NCI-H1092 treated with DMSO at 0.1 percent for 48 hours (cell line): ENCODE measurements at regions not wholly inside any gene's neighbourhood (a gene's known extent, or its start where the extent isn't known, plus 50 kb on each side); places are given as distances from the start of the nearest gene placed in this dataset.
"Not testable (repeated sequence)": the region's sequence is repeated elsewhere in the genome, so short reads cannot be mapped to it uniquely, and the experiment has no call there.

ENCODE experiments used
- DNase-seq: peaks from one replicate; lab custom pipeline; 2025; lab: John Stamatoyannopoulos, UW

DNA sequence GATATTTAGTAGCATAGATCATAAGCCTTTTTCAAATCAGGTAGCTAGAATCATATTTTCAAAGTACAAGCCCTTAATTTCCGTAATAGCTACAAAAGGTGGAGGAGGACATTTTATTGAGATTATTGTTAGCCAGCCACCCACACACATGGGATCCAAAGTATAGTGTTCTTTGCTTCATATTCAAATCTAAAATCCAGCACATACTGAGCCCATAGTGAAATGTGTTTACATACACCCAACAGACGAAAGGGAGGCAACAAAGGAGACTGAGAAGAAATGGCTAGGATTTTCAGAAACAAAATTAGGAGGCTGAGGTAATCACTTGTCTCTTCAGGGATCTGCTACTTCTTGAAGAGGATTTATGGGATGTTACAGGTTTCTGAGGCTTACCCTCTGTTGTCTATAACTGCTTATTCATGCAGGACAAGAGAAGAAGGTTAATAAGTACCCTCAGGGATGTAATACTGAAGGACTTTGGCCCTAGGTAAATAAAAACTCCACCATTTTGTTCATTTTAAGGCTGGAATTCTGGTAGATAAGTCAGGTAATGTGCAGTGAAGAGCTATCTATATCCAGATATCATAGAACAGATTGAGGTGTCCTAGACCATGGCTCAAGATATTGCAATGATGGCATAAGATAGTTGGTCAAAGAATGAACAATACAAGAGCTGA, 182.1 kb downstream of the SPDYE17 start:
- DNase-seq = not testable (repeated sequence)

DNA sequence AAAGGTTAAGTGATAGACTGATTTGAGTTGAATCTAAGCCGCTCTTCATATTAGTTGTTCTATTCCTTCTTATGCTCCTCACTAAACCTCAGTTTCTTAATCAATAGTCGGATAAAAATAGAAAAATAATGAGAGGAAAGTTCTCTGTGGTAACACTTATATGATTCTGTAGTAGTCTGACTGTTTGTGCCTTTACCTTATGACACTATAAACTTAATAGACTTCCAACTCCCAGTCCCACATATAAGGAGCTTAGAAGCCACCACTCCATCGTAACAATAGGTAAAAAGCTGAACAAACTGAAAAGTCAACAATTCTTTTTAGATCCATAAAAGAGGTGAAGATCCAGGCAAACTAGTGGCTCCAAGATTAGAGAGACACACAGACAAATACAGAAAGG, 192.3 kb downstream of the SPDYE17 start:
- DNase-seq = not testable (repeated sequence)

DNA sequence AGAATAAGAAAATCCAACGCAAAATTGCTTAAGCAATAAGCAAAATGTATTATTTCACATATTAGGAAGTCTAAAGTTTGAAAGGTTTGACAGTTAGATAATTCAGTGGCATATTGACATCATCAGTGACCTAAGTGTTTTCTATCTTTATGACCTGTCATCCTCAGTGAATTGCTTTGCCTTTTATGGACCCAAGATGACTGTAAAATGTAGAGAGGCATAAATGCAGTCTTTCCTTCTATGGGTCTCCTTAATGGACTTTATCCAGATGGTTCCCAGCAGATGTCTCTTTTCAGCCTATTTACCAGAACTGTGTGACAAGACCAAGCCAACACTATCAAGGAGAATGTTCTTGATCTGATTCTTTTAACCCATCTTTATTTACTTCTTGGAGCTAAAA, 192.9 kb downstream of the SPDYE17 start:
- DNase-seq = not testable (repeated sequence)

DNA sequence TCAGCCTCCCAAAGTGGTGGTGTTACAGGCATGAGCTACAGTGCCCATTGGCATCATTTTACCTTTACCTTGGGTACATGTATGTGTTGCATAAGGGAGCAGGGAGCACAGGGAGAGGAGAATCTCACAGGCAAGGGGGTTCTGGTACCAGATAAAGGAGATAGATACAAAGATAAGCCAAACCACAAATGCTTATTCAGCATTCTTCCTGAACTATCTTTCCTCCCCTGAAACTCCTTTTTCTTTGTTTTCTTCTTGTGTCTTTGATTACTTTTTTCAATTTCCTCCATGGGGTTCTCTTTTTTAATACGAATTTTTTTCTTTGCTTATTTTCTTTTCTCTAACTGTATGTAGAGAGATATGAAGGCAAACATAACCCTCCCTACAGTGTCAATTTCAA, 193.8 kb downstream of the SPDYE17 start:
- not testable (repeated sequence) for DNase-seq

DNA sequence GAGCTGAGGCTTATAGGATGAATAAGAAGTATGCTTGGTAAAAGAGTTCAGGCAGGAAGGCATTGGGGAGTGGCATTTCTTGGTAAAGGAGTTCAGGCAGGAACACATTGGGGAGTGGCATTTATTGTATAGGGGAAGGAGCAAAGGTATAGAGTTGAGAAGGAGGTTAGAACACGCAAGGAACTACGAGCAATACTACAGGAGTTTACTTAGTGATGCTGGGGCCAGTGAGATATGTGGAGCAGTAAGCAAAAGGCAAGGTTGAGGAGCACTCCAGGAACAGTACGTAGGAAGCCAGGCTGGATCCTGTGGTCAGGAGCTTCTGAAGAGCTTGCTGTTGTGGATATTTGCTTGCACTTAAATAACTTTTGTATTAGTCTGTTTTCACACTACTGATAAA, 202.2 kb upstream of the POMZP3 start:
- not testable (repeated sequence) for DNase-seq

DNA sequence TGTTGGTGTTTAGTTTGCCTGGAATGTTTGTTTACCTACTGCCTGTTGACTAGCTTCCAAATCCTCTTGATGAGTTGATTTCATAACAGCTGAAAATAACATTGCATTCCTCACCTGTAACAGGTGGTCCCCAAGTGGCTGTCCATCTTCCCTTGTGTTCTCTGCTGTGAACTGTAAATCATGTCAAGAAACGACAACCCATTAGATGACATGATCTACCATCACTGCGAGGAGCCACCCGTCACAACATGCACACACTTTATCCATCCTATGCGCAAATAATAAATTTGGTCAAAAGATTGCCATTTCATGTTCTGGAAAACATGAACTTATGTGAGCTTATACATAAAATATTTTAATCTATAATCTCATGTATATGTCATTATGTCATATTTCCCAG, 199.1 kb upstream of the POMZP3 start:
- DNase-seq = not testable (repeated sequence)

GRCh38 chr7:76809856-76810255, 182.8 kb upstream of the POMZP3 start:
- not testable (repeated sequence) for DNase-seq

GRCh38 chr7:76807588-76808100, 180.6 kb upstream of the POMZP3 start:
- not testable (repeated sequence) for DNase-seq

GRCh38 chr7:76806460-76806859, 179.4 kb upstream of the POMZP3 start:
- not testable (repeated sequence) for DNase-seq

DNA sequence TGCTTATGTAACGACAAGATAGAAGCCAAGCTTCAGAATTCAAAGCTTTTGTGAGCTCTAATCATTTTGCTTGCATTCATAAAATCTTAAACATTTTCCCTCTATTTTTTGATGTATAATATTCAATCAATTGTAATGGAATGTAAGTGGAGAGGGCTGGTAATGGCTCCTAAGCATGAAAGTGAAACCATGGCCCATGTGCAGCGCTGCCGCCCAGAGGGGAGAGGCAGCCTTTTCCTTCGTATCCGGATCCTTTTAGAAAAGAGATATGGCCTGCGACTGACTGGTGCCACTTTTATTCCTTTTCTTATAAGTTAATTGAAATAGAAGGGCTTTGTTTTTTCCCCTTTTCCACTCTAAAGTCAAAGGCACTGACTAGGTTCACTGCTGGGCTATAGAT, 178.9 kb upstream of the POMZP3 start:
- DNase-seq = not testable (repeated sequence)

- not testable (repeated sequence) for DNase-seq
Measured at GRCh38 chr7:76805262-76805661, 178.2 kb upstream of the POMZP3 start.

DNA sequence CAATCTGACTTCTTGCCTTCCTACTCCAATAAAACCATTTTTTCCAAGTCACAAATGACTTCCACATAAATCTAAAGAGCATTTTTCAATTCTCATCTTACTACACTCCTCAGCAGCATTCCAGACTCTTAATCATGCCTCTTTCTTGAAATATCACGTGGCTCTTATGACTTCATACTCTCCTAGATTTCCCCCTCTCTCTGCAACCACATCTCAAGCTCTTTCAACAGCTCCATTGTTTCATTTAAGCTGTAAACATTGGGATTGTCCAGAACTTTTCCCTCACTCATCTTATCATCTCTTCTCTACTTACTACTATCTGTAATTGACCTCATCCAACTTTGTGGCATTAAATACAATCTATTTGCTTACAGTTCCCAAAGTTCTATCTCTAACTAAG, 170.6 kb upstream of the POMZP3 start:
- DNase-seq = not testable (repeated sequence)

DNA sequence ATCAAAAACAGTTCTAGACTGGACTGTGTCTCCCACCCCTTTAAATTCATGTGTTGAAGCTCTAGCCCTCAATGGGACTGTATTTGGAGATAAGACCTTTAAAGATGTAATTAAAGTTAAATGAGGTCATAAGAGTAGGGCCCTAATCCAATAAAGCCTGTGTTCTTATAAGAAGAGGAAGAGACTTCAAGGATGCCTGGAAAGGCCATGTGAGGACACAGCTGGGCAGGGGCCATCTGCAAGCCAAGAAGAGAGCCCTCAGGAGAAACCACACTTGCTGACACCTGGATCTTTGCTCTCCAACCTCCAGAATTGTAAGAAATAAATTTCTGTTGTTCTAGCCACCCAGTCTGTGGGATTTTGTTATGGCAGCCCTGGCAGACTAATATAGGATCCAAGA, 153.6 kb upstream of the POMZP3 start:
- not testable (repeated sequence) for DNase-seq

DNA sequence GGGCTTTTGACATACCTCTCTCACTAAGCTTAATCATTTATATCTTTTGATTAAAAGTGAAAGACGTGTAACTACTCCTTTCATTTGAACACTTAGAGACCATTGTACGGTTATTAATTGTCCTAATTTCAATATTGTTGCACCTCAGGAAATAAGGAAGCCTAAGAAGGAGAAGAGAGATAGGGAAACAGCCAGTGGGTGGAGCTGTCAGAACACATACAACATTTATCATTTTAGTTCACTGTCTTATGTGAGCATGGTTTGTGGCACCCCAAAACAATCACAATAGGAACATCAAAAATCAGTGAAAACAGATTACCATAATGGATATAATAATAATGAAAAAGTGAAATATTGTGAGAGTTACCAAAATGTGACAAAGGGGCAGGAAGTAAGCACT, 147.2 kb upstream of the POMZP3 start:
- DNase-seq = not testable (repeated sequence)

GRCh38 chr7:76771980-76772379, 144.9 kb upstream of the POMZP3 start:
- not testable (repeated sequence) for DNase-seq

DNA sequence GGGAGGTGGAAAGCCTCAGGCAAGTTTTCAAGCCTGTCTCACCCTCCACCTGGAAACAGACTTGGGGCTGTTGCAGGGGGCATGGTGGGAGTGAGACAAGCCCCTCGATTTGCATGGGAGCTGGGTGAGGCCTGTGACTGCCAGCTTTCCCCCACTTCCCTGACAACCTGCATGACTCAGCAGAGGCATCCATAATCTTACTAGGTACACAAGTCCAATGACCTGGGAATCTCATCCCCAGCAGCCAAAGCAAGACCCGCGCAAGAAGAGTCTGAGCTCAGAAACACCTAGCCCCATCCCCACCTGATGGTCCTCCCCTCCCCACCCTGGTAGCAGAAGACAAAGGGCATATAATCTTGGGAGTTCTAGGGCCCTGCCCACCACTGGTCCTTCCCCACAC, 136.9 kb upstream of the POMZP3 start:
- DNase-seq = not testable (repeated sequence)

GRCh38 chr7:76760546-76761220, 133.6 kb upstream of the POMZP3 start:
- not testable (repeated sequence) for DNase-seq

DNA sequence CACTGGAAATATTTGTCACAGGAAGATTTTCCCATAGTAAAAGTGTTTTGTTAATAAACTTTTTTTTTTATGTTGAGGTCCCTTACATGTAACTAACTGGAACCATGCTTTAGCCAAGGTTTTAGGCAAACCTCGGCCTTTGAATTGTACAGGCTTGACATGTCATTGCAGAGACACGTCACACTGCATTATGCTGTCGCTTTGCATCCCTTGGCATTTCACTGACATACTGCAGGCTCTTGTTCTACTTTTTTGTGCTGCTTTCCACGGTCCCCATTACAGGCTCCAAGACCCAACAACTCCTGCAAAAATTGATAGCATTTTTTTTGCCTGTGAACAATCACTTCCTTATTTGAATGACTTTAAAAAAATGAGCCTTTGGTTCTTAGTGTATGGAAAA, 112.5 kb upstream of the POMZP3 start:
- not testable (repeated sequence) for DNase-seq

DNA sequence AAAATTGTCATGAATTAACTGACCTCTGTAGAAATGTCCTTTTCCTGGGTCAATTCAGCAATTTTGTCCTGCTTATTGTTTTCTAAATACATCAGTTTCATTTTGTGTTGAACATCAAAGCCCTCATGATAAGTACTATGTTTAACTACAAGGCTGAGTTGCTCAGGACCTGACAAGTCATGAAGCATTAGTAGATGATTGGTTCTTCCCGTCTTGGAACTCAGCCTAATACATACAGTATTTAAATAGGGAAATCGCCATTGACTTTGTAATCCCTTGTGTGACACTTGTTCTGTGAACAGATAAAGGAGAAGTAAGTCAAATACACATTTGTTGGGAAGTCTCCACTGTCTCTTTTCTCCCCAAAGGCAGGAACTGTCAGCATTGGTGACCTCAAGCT, 109.6 kb upstream of the POMZP3 start:
- DNase-seq = not testable (repeated sequence)

DNA sequence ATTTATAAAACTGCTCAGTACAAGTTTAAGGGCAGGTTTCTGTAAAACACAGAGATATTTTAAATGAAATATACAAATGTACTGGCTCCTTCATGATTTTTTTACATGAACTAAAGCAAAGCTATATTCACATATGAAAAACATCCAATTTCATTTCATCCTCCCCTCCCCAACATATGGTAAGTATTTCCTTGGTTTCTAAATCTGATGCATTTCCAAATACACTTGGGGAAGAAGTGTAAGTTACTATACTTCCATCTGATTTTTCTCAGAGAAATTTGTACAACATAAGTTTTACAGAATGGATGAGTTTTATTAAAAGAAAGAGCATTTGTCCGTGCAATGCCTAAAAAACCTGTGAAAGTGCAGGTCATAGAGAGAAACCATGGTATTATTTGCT, 109.0 kb upstream of the POMZP3 start:
- not testable (repeated sequence) for DNase-seq

GRCh38 chr7:76735668-76736067, 108.6 kb upstream of the POMZP3 start:
- not testable (repeated sequence) for DNase-seq

DNA sequence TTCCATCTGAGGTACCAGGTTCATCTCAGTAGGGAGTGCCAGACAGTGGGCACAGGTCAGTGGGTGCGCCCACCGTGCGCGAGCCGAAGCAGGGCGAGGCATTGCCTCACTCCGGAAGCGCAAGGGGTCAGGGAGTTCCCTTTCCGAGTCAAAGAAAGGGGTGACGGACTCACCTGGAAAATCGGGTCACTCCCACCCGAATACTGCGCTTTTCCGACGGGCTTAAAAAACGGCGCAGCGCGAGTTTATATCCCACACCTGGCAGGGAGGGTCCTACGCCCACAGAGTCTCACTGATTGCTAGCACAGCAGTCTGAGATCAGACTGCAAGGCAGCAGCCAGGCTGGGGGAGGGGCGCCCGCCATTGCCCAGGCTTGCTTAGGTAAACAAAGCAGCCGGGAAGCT, 101.5 kb upstream of the POMZP3 start:
- not testable (repeated sequence) for DNase-seq

DNA sequence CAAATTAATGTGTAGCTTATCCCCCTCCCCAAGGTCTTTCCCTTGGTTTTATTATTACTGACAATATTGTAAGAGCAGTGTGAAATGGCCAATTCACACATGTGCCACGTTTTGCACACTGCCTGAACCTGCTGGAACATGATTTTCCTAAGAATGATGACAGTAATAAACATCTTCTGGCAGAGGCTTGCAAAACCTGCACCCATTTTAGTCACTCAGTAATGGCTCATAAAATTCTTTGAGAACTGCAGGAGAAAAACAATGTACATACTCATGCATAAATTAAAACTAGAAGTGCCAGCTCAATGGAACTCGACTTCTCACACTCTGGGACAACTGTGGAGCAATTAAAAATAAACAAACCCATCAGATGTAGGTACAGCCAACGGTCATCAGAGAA, 96.8 kb upstream of the POMZP3 start:
- not testable (repeated sequence) for DNase-seq
